Ishikawa (cell line): ENCODE measurements at regions not wholly inside any gene's neighbourhood (a gene's known extent, or its start where the extent isn't known, plus 50 kb on each side); places are given as distances from the start of the nearest gene placed in this dataset.

Experiments used
- CEBPB ChIP-seq: IDR thresholded peaks from 2 replicates; pipeline ENCODE4 v1.6.1; 2012
- CREB1 ChIP-seq: IDR thresholded peaks from 2 replicates; pipeline ENCODE4 v1.6.1; 2012; ENCODE audit warnings: low read depth
- EGR1 ChIP-seq: IDR thresholded peaks from 2 replicates; pipeline ENCODE4 v1.6.1; 2012
- EP300 ChIP-seq: IDR thresholded peaks from 2 replicates; pipeline ENCODE4 v1.6.1; 2012; ENCODE audit warnings: borderline replicate concordance
- FOXM1 ChIP-seq: IDR thresholded peaks from 2 replicates; pipeline ENCODE4 v1.6.1; 2012; ENCODE audit warnings: low read depth, borderline replicate concordance
- MAX ChIP-seq: IDR thresholded peaks from 2 replicates; pipeline ENCODE4 v1.6.1; 2012
- NFIC ChIP-seq: IDR thresholded peaks from 2 replicates; pipeline ENCODE4 v1.6.1; 2012
- RAD21 ChIP-seq: IDR thresholded peaks from 2 replicates; pipeline ENCODE4 v1.6.1; 2012; ENCODE audit warnings: low read depth
- TAF1 ChIP-seq: IDR thresholded peaks from 2 replicates; pipeline ENCODE4 v1.6.1; 2012; ENCODE audit warnings: low read depth, mild to moderate bottlenecking
- TCF12 ChIP-seq: IDR thresholded peaks from 2 replicates; pipeline ENCODE4 v1.6.1; 2012; ENCODE audit warnings: low read depth
- TEAD4 ChIP-seq: IDR thresholded peaks from 2 replicates; pipeline ENCODE4 v1.6.1; 2012
- USF1 ChIP-seq: IDR thresholded peaks from 2 replicates; pipeline ENCODE4 v1.6.1; 2012
- YY1 ChIP-seq: IDR thresholded peaks from 2 replicates; pipeline ENCODE4 v1.6.1; 2012; ENCODE audit warnings: low read depth
- ZBTB7A ChIP-seq: IDR thresholded peaks from 2 replicates; pipeline ENCODE4 v1.6.1; 2012; ENCODE audit warnings: low read depth
- TF ChIP-seq, protein P1 (sequence below): IDR thresholded peaks from 2 replicates; pipeline ENCODE4 v1.6.1; 2012; ENCODE audit warnings: low read depth, mild to moderate bottlenecking

DNA sequence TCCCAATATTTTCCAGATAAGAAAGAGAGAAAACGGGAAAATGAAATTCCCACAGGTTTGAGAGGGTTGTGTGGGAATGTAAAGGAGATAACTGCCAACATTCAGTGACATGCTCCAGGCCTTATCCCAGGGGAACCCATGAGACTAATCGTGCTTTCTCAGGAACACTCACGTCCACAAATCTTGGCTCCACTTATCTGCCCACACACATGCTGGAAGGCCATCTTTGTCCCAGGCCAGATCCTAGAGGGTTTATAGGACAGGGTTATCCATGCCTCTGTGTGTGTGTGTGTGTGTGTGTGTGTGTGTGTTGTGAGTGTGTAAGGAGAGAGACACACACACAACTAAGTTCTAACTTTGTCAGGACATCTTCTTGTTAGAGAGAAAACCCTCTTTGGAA is 182.2 kb upstream of the E2F7 start:
- no peak for TF ChIP-seq MAX
- no peak for TF ChIP-seq FOXM1
- no peak for TF ChIP-seq CEBPB
- TF ChIP-seq CREB1: no peak
- no peak for TF ChIP-seq TEAD4
- TF ChIP-seq EGR1: no peak
- no peak for TF ChIP-seq ZBTB7A
- no peak for TF ChIP-seq TCF12
- TF ChIP-seq, protein P1, sequence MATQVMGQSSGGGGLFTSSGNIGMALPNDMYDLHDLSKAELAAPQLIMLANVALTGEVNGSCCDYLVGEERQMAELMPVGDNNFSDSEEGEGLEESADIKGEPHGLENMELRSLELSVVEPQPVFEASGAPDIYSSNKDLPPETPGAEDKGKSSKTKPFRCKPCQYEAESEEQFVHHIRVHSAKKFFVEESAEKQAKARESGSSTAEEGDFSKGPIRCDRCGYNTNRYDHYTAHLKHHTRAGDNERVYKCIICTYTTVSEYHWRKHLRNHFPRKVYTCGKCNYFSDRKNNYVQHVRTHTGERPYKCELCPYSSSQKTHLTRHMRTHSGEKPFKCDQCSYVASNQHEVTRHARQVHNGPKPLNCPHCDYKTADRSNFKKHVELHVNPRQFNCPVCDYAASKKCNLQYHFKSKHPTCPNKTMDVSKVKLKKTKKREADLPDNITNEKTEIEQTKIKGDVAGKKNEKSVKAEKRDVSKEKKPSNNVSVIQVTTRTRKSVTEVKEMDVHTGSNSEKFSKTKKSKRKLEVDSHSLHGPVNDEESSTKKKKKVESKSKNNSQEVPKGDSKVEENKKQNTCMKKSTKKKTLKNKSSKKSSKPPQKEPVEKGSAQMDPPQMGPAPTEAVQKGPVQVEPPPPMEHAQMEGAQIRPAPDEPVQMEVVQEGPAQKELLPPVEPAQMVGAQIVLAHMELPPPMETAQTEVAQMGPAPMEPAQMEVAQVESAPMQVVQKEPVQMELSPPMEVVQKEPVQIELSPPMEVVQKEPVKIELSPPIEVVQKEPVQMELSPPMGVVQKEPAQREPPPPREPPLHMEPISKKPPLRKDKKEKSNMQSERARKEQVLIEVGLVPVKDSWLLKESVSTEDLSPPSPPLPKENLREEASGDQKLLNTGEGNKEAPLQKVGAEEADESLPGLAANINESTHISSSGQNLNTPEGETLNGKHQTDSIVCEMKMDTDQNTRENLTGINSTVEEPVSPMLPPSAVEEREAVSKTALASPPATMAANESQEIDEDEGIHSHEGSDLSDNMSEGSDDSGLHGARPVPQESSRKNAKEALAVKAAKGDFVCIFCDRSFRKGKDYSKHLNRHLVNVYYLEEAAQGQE: no peak
- no peak for TF ChIP-seq EP300
- TF ChIP-seq RAD21: no peak
- TF ChIP-seq YY1: no peak
- no peak for TF ChIP-seq NFIC
- TF ChIP-seq USF1: no peak
- TF ChIP-seq TAF1: no peak

- TF ChIP-seq, protein P1: no peak
- no peak for TF ChIP-seq TAF1
- TF ChIP-seq ZBTB7A: no peak
- no peak for TF ChIP-seq TCF12
Measured at GRCh38 chr12:77243345-77243744, 178.0 kb upstream of the E2F7 start.

GRCh38 chr12:77239617-77240016 is 174.2 kb upstream of the E2F7 start:
- TF ChIP-seq ZBTB7A (no peak), TAF1 (no peak), EGR1 (no peak), TCF12 (no peak), NFIC (no peak), USF1 (no peak), MAX (no peak), FOXM1 (no peak), YY1 (no peak), TEAD4 (no peak)
- TF ChIP-seq, protein P1: no peak

DNA sequence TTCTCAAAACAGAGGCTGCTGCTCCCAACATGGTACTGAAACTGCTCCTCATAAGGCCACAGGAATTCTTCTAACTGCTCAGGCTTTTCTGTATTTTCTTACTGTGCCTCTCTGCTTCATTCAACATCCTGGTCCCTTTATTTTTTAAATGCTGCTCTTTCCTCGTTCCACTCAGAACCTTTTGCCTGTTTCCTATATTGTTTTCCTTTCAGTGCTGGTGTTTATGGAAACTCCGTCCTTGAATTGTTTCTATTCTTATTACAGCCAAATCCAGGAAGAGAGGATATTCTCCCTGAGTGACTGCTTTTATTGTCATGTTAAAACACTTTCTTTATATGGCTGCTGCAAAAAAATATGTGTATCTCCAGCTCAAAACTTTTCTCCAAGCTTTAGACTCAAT is 173.0 kb upstream of the E2F7 start:
- no peak for TF ChIP-seq MAX

DNA sequence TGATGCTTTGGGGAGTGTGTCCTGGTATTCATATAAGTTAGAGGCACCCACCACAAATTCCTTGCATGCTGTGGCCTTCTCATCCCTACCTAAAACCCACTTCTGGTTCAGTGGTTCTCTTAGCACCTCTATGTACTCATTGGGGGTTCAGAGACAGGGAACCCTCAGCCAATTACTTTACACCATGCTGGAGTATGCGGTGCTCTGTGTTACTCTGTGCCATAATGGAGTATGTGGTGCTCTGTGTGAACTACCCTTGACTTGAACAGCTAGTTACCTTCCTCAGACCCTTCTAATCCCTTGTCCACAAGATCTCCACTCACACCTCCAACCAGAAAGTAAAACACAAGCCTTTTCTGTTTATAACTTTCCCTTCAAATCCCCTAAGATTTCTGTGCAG is 172.5 kb upstream of the E2F7 start:
- TF ChIP-seq RAD21: no peak
- no peak for TF ChIP-seq EP300
- TF ChIP-seq MAX: no peak
- no peak for TF ChIP-seq NFIC
- no peak for TF ChIP-seq USF1
- TF ChIP-seq CREB1: no peak
- TF ChIP-seq ZBTB7A: no peak
- TF ChIP-seq TEAD4: no peak
- no peak for TF ChIP-seq CEBPB
- TF ChIP-seq, protein P1: no peak
- no peak for TF ChIP-seq TAF1
- TF ChIP-seq YY1: no peak
- TF ChIP-seq TCF12: no peak
- no peak for TF ChIP-seq FOXM1
- no peak for TF ChIP-seq EGR1
